HCT116 (cell line): ENCODE measurements at regions not wholly inside any gene's neighbourhood (a gene's known extent, or its start where the extent isn't known, plus 50 kb on each side); places are given as distances from the start of the nearest gene placed in this dataset.

Experiments used
- ATAC-seq: fragments of 200-7000 bp; cut with Tn5 transposase; 2 replicates; pipeline ENCODE4 v1.9.1; 2020; ENCODE audit warnings: mild to moderate bottlenecking, moderate library complexity
- BruUV-seq: library from RNA; stranded (reverse); fragments of 400-500 nt; replicated peaks from 2 replicates; lab custom pipeline; 2021; lab: Mats Ljungman, UMichigan
- CTCF ChIA-PET: fragments of 300-600 bp; sonication (Branson Sonifier 250); formaldehyde crosslinking; loops from one replicate; lab custom pipeline; 2021; ENCODE audit warnings: antibody characterized with exemption; lab: Charles Lee
- POLR2A ChIA-PET: fragments of 300-600, 350-600 bp; sonication (Branson Sonifier 250); formaldehyde crosslinking; loops from one replicate; lab custom pipeline; 2021; ENCODE audit warnings: antibody characterized with exemption; lab: Charles Lee
- RAD21 ChIA-PET, 2 experiments: fragments of 300-600 bp; sonication (Branson Sonifier 250); formaldehyde crosslinking; loops; one replicate each; lab custom pipeline; 2023; ENCODE audit warnings: low total read pairs in 2 of 2; ENCODE audit not compliant: uncharacterized antibody in 2 of 2, unreplicated experiment in 2 of 2, low non-redundant PET in 1 of 2; lab: Charles Lee
- DNase-seq: peaks from one replicate; pipeline ENCODE4 v3.0.0-alpha.2; 2010; ENCODE audit warnings: low read depth, low spot score
- H2AFZ ChIP-seq: fragments of 200-600 bp; shearing (Covaris generic), sonication (generic); 2 replicates; pipeline ENCODE4 v1.6.1; 2017; ENCODE audit warnings: low read depth, mixed run types, mixed read lengths, antibody characterized with exemption, low read length; ENCODE audit not compliant: poor library complexity, severe bottlenecking
- H3K27ac ChIP-seq: 2 replicates; pipeline ENCODE4 v1.5.1; 2012; ENCODE audit warnings: low read depth, low read length
- H3K27me3 ChIP-seq: fragments of 200-600 bp; sonication (generic); 2 replicates; pipeline ENCODE4 v1.6.1; 2016; ENCODE audit warnings: mixed run types, low read length, mixed read lengths; ENCODE audit not compliant: insufficient read depth
- H3K36me3 ChIP-seq, 2 experiments: fragments of 200-500 bp in 1 of 2; fragments of 200-600 bp in 1 of 2; sonication (Bioruptor generic) in 1 of 2; sonication (generic) in 1 of 2; 2 replicates each; pipeline versions ENCODE4 v1.5.1 to v1.6.1; 2014 to 2016; ENCODE audit warnings: low read length in 2 of 2, inconsistent platforms in 1 of 2, mixed read lengths in 1 of 2, mixed run types in 1 of 2; ENCODE audit not compliant: insufficient read depth in 2 of 2, control insufficient read depth in 1 of 2
- H3K4me1 ChIP-seq, 2 experiments: fragments of 200-600 bp in 1 of 2; sonication (generic) in 1 of 2; 2 replicates each; pipeline versions ENCODE4 v1.5.1 to v1.6.1; 2012 to 2017; ENCODE audit warnings: low read length in 2 of 2, inconsistent platforms in 1 of 2, mild to moderate bottlenecking in 1 of 2, mixed read lengths in 1 of 2, mixed run types in 1 of 2, moderate library complexity in 1 of 2; ENCODE audit not compliant: insufficient read depth in 2 of 2, control insufficient read depth in 1 of 2
- H3K4me2 ChIP-seq: fragments of 200-600 bp; sonication (generic); 2 replicates; pipeline ENCODE4 v1.6.1; 2017; ENCODE audit warnings: mixed run types, low read length, mixed read lengths
- H3K4me3 ChIP-seq, 2 experiments: fragments of 200-600 bp in 1 of 2; sonication (generic) in 1 of 2; replicated peaks in 1 of 2; 2 replicates each; pipeline ENCODE4 v1.5.1; 2011 to 2016; ENCODE audit warnings: low read length in 2 of 2, control low read depth in 1 of 2, low read depth in 1 of 2, mild to moderate bottlenecking in 1 of 2, mixed read lengths in 1 of 2, mixed run types in 1 of 2
- H3K79me2 ChIP-seq: fragments of 200-600 bp; sonication (generic); 2 replicates; pipeline ENCODE4 v1.6.1; 2017; ENCODE audit warnings: mild to moderate bottlenecking, mixed run types, low read length, moderate library complexity, mixed read lengths; ENCODE audit not compliant: insufficient read depth
- H3K9ac ChIP-seq: fragments of 200-600 bp; sonication (generic); 2 replicates; pipeline ENCODE4 v1.6.1; 2016; ENCODE audit warnings: low read length, mixed read lengths
- H3K9me2 ChIP-seq: fragments of 200-600 bp; sonication (generic), shearing (Covaris generic); 2 replicates; pipeline ENCODE4 v1.6.1; 2017; ENCODE audit warnings: mixed run types, mild to moderate bottlenecking, moderate library complexity; ENCODE audit not compliant: insufficient read depth
- H3K9me3 ChIP-seq, 2 experiments: fragments of 200-500 bp in 1 of 2; fragments of 200-600 bp in 1 of 2; sonication (Bioruptor generic) in 1 of 2; sonication (generic) in 1 of 2; 2 replicates each; pipeline ENCODE4 v1.6.1; 2014 to 2017; ENCODE audit warnings: low read length in 2 of 2, mixed read lengths in 2 of 2, inconsistent platforms in 1 of 2, low read depth in 1 of 2, mild to moderate bottlenecking in 1 of 2, mixed run types in 1 of 2, moderate library complexity in 1 of 2; ENCODE audit not compliant: control insufficient read depth in 1 of 2, insufficient read depth in 1 of 2
- H4K20me1 ChIP-seq: fragments of 200-600 bp; sonication (generic), shearing (Covaris generic); 2 replicates; pipeline ENCODE4 v1.6.1; 2017; ENCODE audit warnings: mixed run types, mild to moderate bottlenecking, moderate library complexity; ENCODE audit not compliant: insufficient read depth
- CBX3 ChIP-seq: IDR thresholded peaks from 2 replicates; pipeline ENCODE4 v1.6.1; 2012; ENCODE audit warnings: low read depth
- ELF1 ChIP-seq: IDR thresholded peaks from 2 replicates; pipeline ENCODE4 v1.6.1; 2012; ENCODE audit warnings: low read depth, borderline replicate concordance
- EZH2 ChIP-seq: fragments of 200-600 bp; sonication (generic); IDR thresholded peaks from 2 replicates; pipeline ENCODE4 v1.6.1; 2017; ENCODE audit warnings: antibody characterized with exemption, mixed run types
- EZH2phosphoT487 ChIP-seq: fragments of 200-600 bp; IDR thresholded peaks from 2 replicates; pipeline ENCODE4 v1.6.1; 2018; ENCODE audit warnings: antibody characterized with exemption, borderline replicate concordance
- FOSL1 ChIP-seq: IDR thresholded peaks from 2 replicates; pipeline ENCODE4 v1.6.1; 2012; ENCODE audit warnings: low read depth
- RAD21 ChIP-seq: IDR thresholded peaks from 2 replicates; pipeline ENCODE4 v1.6.1; 2012; ENCODE audit warnings: low read depth, mild to moderate bottlenecking
- SP1 ChIP-seq: IDR thresholded peaks from 2 replicates; pipeline ENCODE4 v1.6.1; 2012; ENCODE audit warnings: low read depth
- TCF7L2 ChIP-seq: IDR thresholded peaks from 2 replicates; pipeline ENCODE4 v1.7.0; 2011; ENCODE audit warnings: borderline replicate concordance, inconsistent platforms; ENCODE audit not compliant: insufficient read depth, insufficient read length; ENCODE audit errors: extremely low read depth
- YY1 ChIP-seq: IDR thresholded peaks from 2 replicates; pipeline ENCODE4 v1.6.1; 2011; ENCODE audit warnings: low read length, low read depth, moderate library complexity, mild to moderate bottlenecking; ENCODE audit not compliant: insufficient replicate concordance; ENCODE audit errors: extremely low read depth
- ZFX ChIP-seq: fragments of 450-650 bp; IDR thresholded peaks from 2 replicates; pipeline ENCODE4 v1.6.1; 2017
- ZNF274 ChIP-seq: fragments of 200-500 bp; sonication (Bioruptor generic); IDR thresholded peaks from 2 replicates; pipeline ENCODE4 v1.6.1; 2014; ENCODE audit warnings: mild to moderate bottlenecking, low read depth, low read length, inconsistent platforms
- intact Hi-C: fragments of 100-400 bp; cut with micrococcal nuclease; formaldehyde crosslinking; loops from 2 replicates; pipeline ENCODE4 v1.10.0; 2022
- TF ChIP-seq, protein P1 (sequence below), 3 experiments: fragments of 200-600 bp in 1 of 3; sonication (generic) in 1 of 3; IDR thresholded peaks in 2 of 3; conservative IDR thresholded peaks in 1 of 3; 2 replicates each; pipeline ENCODE4 v1.5.1; 2012 to 2017; ENCODE audit warnings: low read depth in 2 of 3, low read length in 2 of 3, antibody characterized with exemption in 1 of 3, borderline replicate concordance in 1 of 3, control low read depth in 1 of 3, mild to moderate bottlenecking in 1 of 3, mixed read lengths in 1 of 3, mixed run types in 1 of 3, moderate library complexity in 1 of 3; ENCODE audit not compliant: insufficient read depth in 1 of 3
- TF ChIP-seq, protein P2 (sequence below): IDR thresholded peaks from 2 replicates; pipeline ENCODE4 v1.6.1; 2012
- TF ChIP-seq, protein P3 (sequence below): IDR thresholded peaks from 2 replicates; pipeline ENCODE4 v1.6.1; 2012

DNA sequence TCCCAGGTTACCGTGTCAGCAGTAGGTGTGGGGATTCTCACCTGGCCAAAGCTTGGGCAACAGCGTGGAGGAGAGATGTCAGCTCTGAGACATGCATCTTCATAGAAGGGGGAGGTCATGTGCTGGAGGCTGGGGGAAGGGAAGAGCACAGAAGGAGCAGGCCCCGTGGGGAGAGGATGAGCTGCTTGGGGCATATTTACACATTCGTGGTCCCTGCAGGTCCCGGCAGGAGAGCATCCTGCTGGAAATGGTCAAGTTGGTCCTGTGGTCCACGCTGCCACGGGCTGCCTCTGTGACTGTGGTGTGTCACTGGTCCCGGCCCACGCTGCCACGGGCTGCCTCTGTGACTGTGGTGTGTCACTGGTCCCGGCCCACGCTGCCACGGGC, 195.1 kb upstream of the TWIST2 start (continued):
- TF ChIP-seq, protein P1, sequence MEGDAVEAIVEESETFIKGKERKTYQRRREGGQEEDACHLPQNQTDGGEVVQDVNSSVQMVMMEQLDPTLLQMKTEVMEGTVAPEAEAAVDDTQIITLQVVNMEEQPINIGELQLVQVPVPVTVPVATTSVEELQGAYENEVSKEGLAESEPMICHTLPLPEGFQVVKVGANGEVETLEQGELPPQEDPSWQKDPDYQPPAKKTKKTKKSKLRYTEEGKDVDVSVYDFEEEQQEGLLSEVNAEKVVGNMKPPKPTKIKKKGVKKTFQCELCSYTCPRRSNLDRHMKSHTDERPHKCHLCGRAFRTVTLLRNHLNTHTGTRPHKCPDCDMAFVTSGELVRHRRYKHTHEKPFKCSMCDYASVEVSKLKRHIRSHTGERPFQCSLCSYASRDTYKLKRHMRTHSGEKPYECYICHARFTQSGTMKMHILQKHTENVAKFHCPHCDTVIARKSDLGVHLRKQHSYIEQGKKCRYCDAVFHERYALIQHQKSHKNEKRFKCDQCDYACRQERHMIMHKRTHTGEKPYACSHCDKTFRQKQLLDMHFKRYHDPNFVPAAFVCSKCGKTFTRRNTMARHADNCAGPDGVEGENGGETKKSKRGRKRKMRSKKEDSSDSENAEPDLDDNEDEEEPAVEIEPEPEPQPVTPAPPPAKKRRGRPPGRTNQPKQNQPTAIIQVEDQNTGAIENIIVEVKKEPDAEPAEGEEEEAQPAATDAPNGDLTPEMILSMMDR (IDR thresholded peaks at IDR 0.05 in 2 of 3, conservative IDR thresholded peaks at IDR 0.05 in 1 of 3; ENCODE audit: borderline replicate concordance in 1 of 3, insufficient read depth in 1 of 3, low read depth in 2 of 3, low read length in 2 of 3) = no peak
- TF ChIP-seq RAD21 (no peak), TCF7L2 (no peak), EZH2 (no peak), YY1 (no peak), ZFX (no peak), FOSL1 (no peak), CBX3 (no peak), SP1 (no peak), EZH2phosphoT487 (no peak)
- TF ChIP-seq, protein P2, sequence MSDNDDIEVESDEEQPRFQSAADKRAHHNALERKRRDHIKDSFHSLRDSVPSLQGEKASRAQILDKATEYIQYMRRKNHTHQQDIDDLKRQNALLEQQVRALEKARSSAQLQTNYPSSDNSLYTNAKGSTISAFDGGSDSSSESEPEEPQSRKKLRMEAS = no peak
- TF ChIP-seq, protein P3, sequence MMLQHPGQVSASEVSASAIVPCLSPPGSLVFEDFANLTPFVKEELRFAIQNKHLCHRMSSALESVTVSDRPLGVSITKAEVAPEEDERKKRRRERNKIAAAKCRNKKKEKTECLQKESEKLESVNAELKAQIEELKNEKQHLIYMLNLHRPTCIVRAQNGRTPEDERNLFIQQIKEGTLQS = no peak

DNA sequence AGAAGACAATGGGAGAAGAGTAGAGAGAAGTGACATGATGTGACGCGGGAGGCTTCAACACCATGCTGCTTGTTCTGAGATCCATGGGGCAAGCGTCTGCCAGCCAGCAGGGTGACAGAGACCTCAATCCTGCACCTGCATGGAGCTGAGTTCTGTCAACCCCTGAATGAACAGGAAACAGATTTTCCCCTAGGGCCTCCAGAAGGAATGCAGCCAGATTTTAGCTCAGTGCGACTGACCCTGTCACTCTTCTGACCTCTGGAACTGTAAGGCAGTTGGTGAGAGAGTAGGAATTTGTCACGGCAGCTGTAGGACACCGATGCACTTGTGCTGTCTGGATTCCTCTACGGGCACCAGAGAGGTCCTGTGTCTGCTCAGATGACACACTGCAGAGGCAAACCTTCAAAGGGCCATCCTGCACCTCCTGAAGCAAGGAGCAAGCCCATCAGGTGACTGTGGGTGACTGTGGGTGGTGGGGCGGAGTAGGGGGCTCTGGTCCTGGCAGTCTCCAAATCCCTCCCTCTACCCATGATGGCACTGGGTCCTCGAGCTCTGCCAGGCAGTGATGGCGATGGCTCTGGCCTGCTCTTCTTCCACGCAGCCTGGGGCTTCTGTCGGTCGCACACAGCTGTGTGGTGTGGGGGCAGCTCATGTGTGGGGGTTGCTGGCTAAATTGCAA, 194.3 kb upstream of the TWIST2 start:
- BruUV-seq = no TSS peak
- DNase-seq (no peak), ATAC-seq (no peak)
- H3K27me3 ChIP-seq = no peaks in the 10 kb centered on the region
- H3K9me3 ChIP-seq = no peaks in the 10 kb centered on the region
- intact Hi-C loops = no loop called here
- H3K4me2 ChIP-seq = no peak overlapping the region
- RAD21 ChIA-PET = no interaction called here
- H3K27ac ChIP-seq = no peak overlapping the region
- no peaks in the 10 kb centered on the region for H3K4me1 ChIP-seq
- H3K79me2 ChIP-seq = no peaks in the 10 kb centered on the region
- no peak overlapping the region for H2AFZ ChIP-seq
- no peaks in the 10 kb centered on the region for H4K20me1 ChIP-seq
- CTCF ChIA-PET = interaction anchor here (0.6 kb wide), 1 partner anchor 34 kb away, joined by 3 read pairs; no protein-coding TSS in a partner anchor
- no peak overlapping the region for H3K9ac ChIP-seq
- H3K9me2 ChIP-seq = no peaks in the 10 kb centered on the region
- POLR2A ChIA-PET = no interaction called here
- H3K36me3 ChIP-seq = no peaks in the 10 kb centered on the region
- H3K4me3 ChIP-seq = no peak overlapping the region
- TF ChIP-seq YY1 = no peak
- no peak for TF ChIP-seq RAD21
- no peak for TF ChIP-seq FOSL1
- TF ChIP-seq ELF1 = no peak
- TF ChIP-seq, protein P3 = no peak
- TF ChIP-seq, protein P1 (IDR thresholded peaks at IDR 0.05 in 2 of 3, conservative IDR thresholded peaks at IDR 0.05 in 1 of 3; ENCODE audit: borderline replicate concordance in 1 of 3, insufficient read depth in 1 of 3, low read depth in 2 of 3, low read length in 2 of 3) = no peak
- no peak for TF ChIP-seq ZFX
- TF ChIP-seq ZNF274 = no peak
- TF ChIP-seq EZH2phosphoT487 = no peak
